MCF 10A (cell line): ENCODE measurements at regions not wholly inside any gene's neighbourhood (a gene's known extent, or its start where the extent isn't known, plus 50 kb on each side); places are given as distances from the start of the nearest gene placed in this dataset.

Experiments used
- BruUV-seq: library from RNA; stranded (reverse); fragments of 400-500 nt; replicated peaks from 2 replicates; lab custom pipeline; 2021; lab: Mats Ljungman, UMichigan
- CTCF ChIA-PET: fragments of 300-600 bp; sonication (Branson Sonifier 250); formaldehyde crosslinking; extraction: SDS; loops from one replicate; lab custom pipeline; 2021; ENCODE audit warnings: antibody characterized with exemption, inconsistent platforms; lab: Yijun Ruan, JAX
- POLR2A ChIA-PET: fragments of 300-600, 350-650 bp; sonication (Branson Sonifier 250); formaldehyde crosslinking; extraction: SDS; loops from one replicate; lab custom pipeline; 2020; ENCODE audit warnings: antibody characterized with exemption, inconsistent platforms; lab: Yijun Ruan, JAX
- DNase-seq: peaks from one replicate; pipeline ENCODE4 v3.0.0-alpha.2; 2018; ENCODE audit not compliant: unreplicated experiment
- H3K27ac Mint-ChIP-seq: one replicate; pipeline ENCODE4 v1.8.0; 2022; ENCODE audit warnings: mild to moderate bottlenecking, low read depth, mixed read lengths; ENCODE audit not compliant: unreplicated experiment
- H3K27me3 Mint-ChIP-seq: one replicate; pipeline ENCODE4 v1.8.0; 2022; ENCODE audit warnings: mixed read lengths; ENCODE audit not compliant: insufficient read depth, unreplicated experiment
- H3K36me3 Mint-ChIP-seq: one replicate; pipeline ENCODE4 v1.8.0; 2022; ENCODE audit warnings: mild to moderate bottlenecking, moderate library complexity, mixed read lengths; ENCODE audit not compliant: insufficient read depth, unreplicated experiment
- H3K4me1 Mint-ChIP-seq: one replicate; pipeline ENCODE4 v1.8.0; 2022; ENCODE audit warnings: mixed read lengths; ENCODE audit not compliant: insufficient read depth, unreplicated experiment
- H3K4me3 Mint-ChIP-seq: one replicate; pipeline ENCODE4 v1.8.0; 2022; ENCODE audit warnings: mild to moderate bottlenecking, moderate library complexity, mixed read lengths; ENCODE audit not compliant: unreplicated experiment
- H3K9me3 Mint-ChIP-seq: one replicate; pipeline ENCODE4 v1.8.0; 2022; ENCODE audit warnings: mixed read lengths; ENCODE audit not compliant: unreplicated experiment
- CTCF ChIP-seq: fragments of 200-600 bp; IDR thresholded peaks from one replicate; pipeline ENCODE4 v1.8.0; 2022; ENCODE audit warnings: antibody characterized with exemption, mild to moderate bottlenecking; ENCODE audit not compliant: unreplicated experiment
- intact Hi-C: fragments of 100-400 bp; cut with micrococcal nuclease; formaldehyde crosslinking; loops from 2 replicates; pipeline ENCODE4 v1.14.1; 2022

GRCh38 chr5:3542769-3543168 is 52.9 kb upstream of the IRX1 start:
- H3K4me3 Mint-ChIP-seq = no peak overlapping the region
- no peak for TF ChIP-seq CTCF
- H3K27ac Mint-ChIP-seq = no peak overlapping the region
- DNase-seq = no peak
- intact Hi-C loops = no loop called here
- no peaks in the 10 kb centered on the region for H3K27me3 Mint-ChIP-seq
- CTCF ChIA-PET = no interaction called here
- H3K4me1 Mint-ChIP-seq = peaks cover 4% of the 10 kb centered on the region
- no TSS peak for BruUV-seq
- no peaks in the 10 kb centered on the region for H3K36me3 Mint-ChIP-seq
- H3K9me3 Mint-ChIP-seq = no peaks in the 10 kb centered on the region
- POLR2A ChIA-PET = no interaction called here

- no peak for TF ChIP-seq CTCF
- no peaks in the 10 kb centered on the region for H3K9me3 Mint-ChIP-seq
- H3K27me3 Mint-ChIP-seq = no peaks in the 10 kb centered on the region
- no peak overlapping the region for H3K4me3 Mint-ChIP-seq
- ChIA-PET CTCF (no interaction called here), POLR2A (no interaction called here)
- H3K4me1 Mint-ChIP-seq = peaks cover 4% of the 10 kb centered on the region
- peak; percentile 73 for DNase-seq
- no peak overlapping the region for H3K27ac Mint-ChIP-seq
- BruUV-seq = no TSS peak
- no peaks in the 10 kb centered on the region for H3K36me3 Mint-ChIP-seq
- intact Hi-C loops = no loop called here
These were observed 53.5 kb upstream of the IRX1 start for GRCh38 chr5:3542158-3542557.

GRCh38 chr5:3538886-3539285 is 56.7 kb upstream of the IRX1 start:
- Mint-ChIP-seq H3K27ac (no peak overlapping the region), H3K27me3 (no peaks in the 10 kb centered on the region), H3K36me3 (no peaks in the 10 kb centered on the region), H3K4me3 (no peak overlapping the region), H3K4me1 (peaks cover 4% of the 10 kb centered on the region), H3K9me3 (no peaks in the 10 kb centered on the region)
- no TSS peak for BruUV-seq
- ChIA-PET CTCF (no interaction called here), POLR2A (no interaction called here)
- no peak for DNase-seq
- intact Hi-C loops = no loop called here
- no peak for TF ChIP-seq CTCF

- Mint-ChIP-seq H3K36me3 (no peaks in the 10 kb centered on the region), H3K9me3 (no peaks in the 10 kb centered on the region), H3K27ac (no peak overlapping the region), H3K4me3 (no peak overlapping the region), H3K4me1 (peaks cover 4% of the 10 kb centered on the region), H3K27me3 (no peaks in the 10 kb centered on the region)
- ChIA-PET POLR2A (no interaction called here), CTCF (no interaction called here)
- intact Hi-C loops = no loop called here
- DNase-seq = no peak
- no peak for TF ChIP-seq CTCF
- no TSS peak for BruUV-seq
These were observed 57.7 kb upstream of the IRX1 start for GRCh38 chr5:3537942-3538341.
